Thyroid gland (tissue), 4 donors: ENCODE measurements at regions not wholly inside any gene's neighbourhood (a gene's known extent, or its start where the extent isn't known, plus 50 kb on each side); places are given as distances from the start of the nearest gene placed in this dataset.

Experiments
- POLR2A ChIP-seq, 2 donors: fragments of 450-650 bp; IDR thresholded peaks; one replicate each; pipeline ENCODE4 v1.6.1; 2017; ENCODE audit warnings: antibody characterized with exemption in 2 of 2, mild to moderate bottlenecking in 2 of 2, moderate library complexity in 1 of 2
- TF ChIP-seq, protein P1 (sequence below), 6 experiments: fragments of 200-600 bp in 3 of 6; fragments of 450-650 bp in 3 of 6; sonication (generic) in 3 of 6; IDR thresholded peaks; one replicate each; pipeline ENCODE4 v1.5.1; 2016 to 2019; ENCODE audit warnings: antibody characterized with exemption in 6 of 6, mild to moderate bottlenecking in 2 of 6, inconsistent platforms in 1 of 6, moderate library complexity in 1 of 6

DNA sequence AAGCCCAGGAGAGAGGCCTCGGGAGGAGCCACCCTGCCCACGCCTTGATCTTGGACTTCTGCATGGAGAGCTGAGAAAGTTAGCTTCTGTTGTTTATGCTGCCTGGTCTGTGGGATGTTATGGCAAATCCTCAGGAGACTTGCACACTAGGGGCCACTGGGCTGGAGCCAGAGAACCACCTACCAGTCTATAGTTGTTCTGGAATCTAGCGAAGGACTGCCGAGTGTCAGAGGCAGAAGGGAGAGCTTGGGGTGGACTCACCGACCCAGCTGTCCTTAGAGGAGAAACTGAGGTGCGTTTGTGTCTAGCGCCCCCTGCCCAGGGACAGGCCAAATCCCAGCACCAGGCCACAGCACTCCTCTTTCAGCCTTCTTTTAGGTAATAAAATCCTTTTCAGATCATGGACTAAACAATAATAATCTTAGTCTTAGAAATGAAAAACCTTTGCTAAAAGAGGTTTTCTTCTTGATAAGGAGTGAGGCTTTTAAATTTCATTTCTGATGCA is 398.7 kb upstream of the SALL3 start:
- TF ChIP-seq, protein P1, sequence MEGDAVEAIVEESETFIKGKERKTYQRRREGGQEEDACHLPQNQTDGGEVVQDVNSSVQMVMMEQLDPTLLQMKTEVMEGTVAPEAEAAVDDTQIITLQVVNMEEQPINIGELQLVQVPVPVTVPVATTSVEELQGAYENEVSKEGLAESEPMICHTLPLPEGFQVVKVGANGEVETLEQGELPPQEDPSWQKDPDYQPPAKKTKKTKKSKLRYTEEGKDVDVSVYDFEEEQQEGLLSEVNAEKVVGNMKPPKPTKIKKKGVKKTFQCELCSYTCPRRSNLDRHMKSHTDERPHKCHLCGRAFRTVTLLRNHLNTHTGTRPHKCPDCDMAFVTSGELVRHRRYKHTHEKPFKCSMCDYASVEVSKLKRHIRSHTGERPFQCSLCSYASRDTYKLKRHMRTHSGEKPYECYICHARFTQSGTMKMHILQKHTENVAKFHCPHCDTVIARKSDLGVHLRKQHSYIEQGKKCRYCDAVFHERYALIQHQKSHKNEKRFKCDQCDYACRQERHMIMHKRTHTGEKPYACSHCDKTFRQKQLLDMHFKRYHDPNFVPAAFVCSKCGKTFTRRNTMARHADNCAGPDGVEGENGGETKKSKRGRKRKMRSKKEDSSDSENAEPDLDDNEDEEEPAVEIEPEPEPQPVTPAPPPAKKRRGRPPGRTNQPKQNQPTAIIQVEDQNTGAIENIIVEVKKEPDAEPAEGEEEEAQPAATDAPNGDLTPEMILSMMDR (IDR thresholded peaks at IDR 0.05), result no peak
- TF ChIP-seq POLR2A (IDR thresholded peaks at IDR 0.05), result no peak
